HepG2 (cell line): ENCODE measurements at regions not wholly inside any gene's neighbourhood (a gene's known extent, or its start where the extent isn't known, plus 50 kb on each side); places are given as distances from the start of the nearest gene placed in this dataset.

Source experiments
- ATAC-seq: fragments of 200-7000 bp; cut with Tn5 transposase; 3 replicates; pipeline ENCODE4 v1.9.1; 2020; ENCODE audit warnings: mild to moderate bottlenecking, moderate library complexity
- BruUV-seq: library from RNA; stranded (reverse); fragments of 400-500 nt; replicated peaks from 2 replicates; lab custom pipeline; 2021; lab: Mats Ljungman, UMichigan
- CTCF ChIA-PET: fragments of 300-600 bp; formaldehyde crosslinking; extraction: SDS; loops from one replicate; lab custom pipeline; 2021; ENCODE audit warnings: low total read pairs, inconsistent platforms, low intra/inter-chr PET ratio; lab: Yijun Ruan, JAX
- POLR2A ChIA-PET: fragments of 350-600 bp; sonication (Branson Sonifier 250); formaldehyde crosslinking; loops from one replicate; lab custom pipeline; 2020; ENCODE audit warnings: antibody characterized with exemption, inconsistent platforms; lab: Yijun Ruan, JAX
- DNase-seq: peaks from one replicate; pipeline ENCODE4 v3.0.0-alpha.2; 2015; ENCODE audit warnings: low spot score
- FAIRE-seq: peaks from 3 replicates; lab custom pipeline; 2011; peaks lifted over from hg19 to GRCh38; lab: Jason Lieb, UNC
- H2AFZ ChIP-seq: one replicate; pipeline ENCODE4 v1.6.1; 2011; ENCODE audit warnings: low read length, inconsistent platforms
- H3K27ac ChIP-seq: fragments of 300-600 bp; 3 replicates; pipeline ENCODE4 v1.8.0; 2011; ENCODE audit warnings: mixed run types, mild to moderate bottlenecking, mixed read lengths, low read length, inconsistent platforms; ENCODE audit not compliant: insufficient read depth; ENCODE audit errors: extremely low read length
- H3K27me3 ChIP-seq, 2 experiments: fragments of 200-600 bp in 1 of 2; 2 replicates in 1 of 2; 3 replicates in 1 of 2; pipeline versions ENCODE4 v1.6.0 to v1.8.0; 2011; ENCODE audit warnings: low read length in 2 of 2, mild to moderate bottlenecking in 2 of 2, moderate library complexity in 2 of 2, inconsistent platforms in 1 of 2; ENCODE audit not compliant: insufficient read depth in 2 of 2, control insufficient read depth in 1 of 2
- H3K36me3 ChIP-seq, 2 experiments: fragments of 200-600 bp in 1 of 2; replicated peaks in 1 of 2; 2 replicates in 1 of 2; 3 replicates in 1 of 2; pipeline versions ENCODE4 v1.5.1 to v1.8.0; 2011; ENCODE audit warnings: low read length in 2 of 2, inconsistent platforms in 1 of 2; ENCODE audit not compliant: insufficient read depth in 2 of 2, control insufficient read depth in 1 of 2
- H3K4me1 ChIP-seq: 2 replicates; pipeline ENCODE4 v1.5.1; 2012; ENCODE audit warnings: low read length, inconsistent platforms; ENCODE audit not compliant: insufficient read depth
- H3K4me2 ChIP-seq: 2 replicates; pipeline ENCODE4 v1.6.0; 2011; ENCODE audit warnings: low read depth, low read length, inconsistent platforms
- H3K4me3 ChIP-seq, 3 experiments: fragments of 200-600 bp in 1 of 3; sonication (generic), shearing (Covaris generic) in 1 of 3; replicated peaks in 1 of 3; 2 replicates each; pipeline ENCODE4 v1.5.1; 2011 to 2016; ENCODE audit warnings: low read length in 3 of 3, inconsistent platforms in 2 of 3, low read depth in 2 of 3, mild to moderate bottlenecking in 2 of 3, control low read depth in 1 of 3, mixed read lengths in 1 of 3; ENCODE audit not compliant: insufficient read depth in 1 of 3
- H3K79me2 ChIP-seq: one replicate; pipeline ENCODE4 v1.6.1; 2011; ENCODE audit warnings: low read length, inconsistent platforms; ENCODE audit not compliant: insufficient read depth
- H3K9ac ChIP-seq: 2 replicates; pipeline ENCODE4 v1.6.0; 2011; ENCODE audit warnings: mild to moderate bottlenecking, low read depth, low read length, inconsistent platforms; ENCODE audit not compliant: insufficient read depth
- H3K9me3 ChIP-seq: 2 replicates; pipeline ENCODE4 v1.5.1; 2012; ENCODE audit warnings: mild to moderate bottlenecking, low read length
- H4K20me1 ChIP-seq: 2 replicates; pipeline ENCODE4 v1.6.0; 2011; ENCODE audit warnings: inconsistent platforms, mild to moderate bottlenecking, low read length, moderate library complexity; ENCODE audit not compliant: insufficient read depth
- CHD4 ChIP-seq: fragments of 200-600 bp; sonication (generic); IDR thresholded peaks from 2 replicates; pipeline ENCODE4 v1.7.0; 2017; ENCODE audit warnings: mild to moderate bottlenecking, low read length, borderline replicate concordance
- MAFK ChIP-seq, 2 experiments: IDR thresholded peaks in 1 of 2; conservative IDR thresholded peaks in 1 of 2; 2 replicates each; pipeline ENCODE4 v1.6.1; 2011; ENCODE audit warnings: improper control_type of control experiment in 2 of 2, low read length in 2 of 2
- PCBP2 ChIP-seq: fragments of 200-400 bp; formaldehyde crosslinking; optimal IDR thresholded peaks from 2 replicates; pipeline ENCODE3; 2018; ENCODE audit warnings: low read length, low read depth; ENCODE audit not compliant: poor library complexity, severe bottlenecking
- RFXAP ChIP-seq: sonication (generic); formaldehyde crosslinking; IDR thresholded peaks from 2 replicates; pipeline ENCODE4 v1.4.0; 2020; ENCODE audit warnings: missing genetic modification reagents, borderline replicate concordance
- SIX4 ChIP-seq: sonication (generic); formaldehyde crosslinking; IDR thresholded peaks from 2 replicates; pipeline ENCODE4 v1.4.0; 2020; ENCODE audit warnings: missing genetic modification reagents
- SRSF1 ChIP-seq: fragments of 200-400 bp; formaldehyde crosslinking; optimal IDR thresholded peaks from 2 replicates; pipeline ENCODE3; 2017; ENCODE audit warnings: mild to moderate bottlenecking, low read depth, low read length, moderate library complexity
- SUZ12 ChIP-seq: fragments of 150-350 bp; IDR thresholded peaks from 2 replicates; pipeline ENCODE4 v1.6.1; 2014; ENCODE audit warnings: low read depth, low read length
- TEAD2 ChIP-seq: sonication (generic); formaldehyde crosslinking; IDR thresholded peaks from 2 replicates; pipeline ENCODE4 v1.9.0; 2021; ENCODE audit warnings: missing genetic modification reagents
- ZMYM3 ChIP-seq: sonication (generic); formaldehyde crosslinking; IDR thresholded peaks from 2 replicates; pipeline ENCODE4 v1.5.1; 2020; ENCODE audit warnings: mild to moderate bottlenecking, missing genetic modification reagents
- ZMYM4 ChIP-seq: sonication (generic); formaldehyde crosslinking; IDR thresholded peaks from 2 replicates; pipeline ENCODE4 v1.8.1; 2023; ENCODE audit warnings: mild to moderate bottlenecking, missing genetic modification reagents
- ZNF256 ChIP-seq: sonication (generic); formaldehyde crosslinking; conservative IDR thresholded peaks from 2 replicates; pipeline ENCODE4 v1.4.0; 2020; ENCODE audit warnings: missing genetic modification reagents
- ZNF260 ChIP-seq: sonication (generic); formaldehyde crosslinking; IDR thresholded peaks from 2 replicates; pipeline ENCODE4 v1.4.0; 2020; ENCODE audit warnings: missing genetic modification reagents, low read depth, mild to moderate bottlenecking, borderline replicate concordance
- ZNF34 ChIP-seq: sonication (generic); formaldehyde crosslinking; IDR thresholded peaks from 2 replicates; pipeline ENCODE4 v1.4.0; 2020; ENCODE audit warnings: mild to moderate bottlenecking, missing genetic modification reagents, borderline replicate concordance
- ZNF44 ChIP-seq: sonication (generic); formaldehyde crosslinking; IDR thresholded peaks from 2 replicates; pipeline ENCODE4 v1.5.1; 2020; ENCODE audit warnings: mild to moderate bottlenecking, missing genetic modification reagents
- ZNF569 ChIP-seq: sonication (generic); formaldehyde crosslinking; IDR thresholded peaks from 2 replicates; pipeline ENCODE4 v1.5.0; 2020; ENCODE audit warnings: mild to moderate bottlenecking, missing genetic modification reagents, moderate library complexity, borderline replicate concordance
- ZNF672 ChIP-seq: sonication (generic); formaldehyde crosslinking; IDR thresholded peaks from 2 replicates; pipeline ENCODE4 v1.8.1; 2022; ENCODE audit warnings: missing genetic modification reagents
- ZNF780A ChIP-seq: sonication (generic); formaldehyde crosslinking; IDR thresholded peaks from 2 replicates; pipeline ENCODE4 v1.8.0; 2022; ENCODE audit warnings: mild to moderate bottlenecking, missing genetic modification reagents, moderate library complexity
- WGBS: methylation state at CpG from one replicate; pipeline ENCODE4 v1.1.6; 2017; ENCODE audit warnings: low lambda C conversion rate; 5-methylcytosine and 5-hydroxymethylcytosine counted together
- in situ Hi-C: cut with HindIII; loops from 2 replicates; pipeline ENCODE4 v1.10.0; 2017; ENCODE audit warnings: low pct_unique_long_range_greater_than_20kb; ENCODE audit not compliant: extremely low pct_ligation_motif_present
- intact Hi-C: fragments of 100-400 bp; cut with micrococcal nuclease; formaldehyde crosslinking; loops from one replicate; pipeline ENCODE4 v1.10.0; 2022; ENCODE audit not compliant: unreplicated experiment
- TF ChIP-seq, protein P1 (sequence below): sonication (generic); formaldehyde crosslinking; IDR thresholded peaks from 2 replicates; pipeline ENCODE4 v1.5.1; 2020; ENCODE audit warnings: mild to moderate bottlenecking, moderate library complexity, missing genetic modification reagents
- TF ChIP-seq, protein P2 (sequence below): IDR thresholded peaks from 2 replicates; pipeline ENCODE4 v1.6.1; 2016; ENCODE audit warnings: mild to moderate bottlenecking

DNA sequence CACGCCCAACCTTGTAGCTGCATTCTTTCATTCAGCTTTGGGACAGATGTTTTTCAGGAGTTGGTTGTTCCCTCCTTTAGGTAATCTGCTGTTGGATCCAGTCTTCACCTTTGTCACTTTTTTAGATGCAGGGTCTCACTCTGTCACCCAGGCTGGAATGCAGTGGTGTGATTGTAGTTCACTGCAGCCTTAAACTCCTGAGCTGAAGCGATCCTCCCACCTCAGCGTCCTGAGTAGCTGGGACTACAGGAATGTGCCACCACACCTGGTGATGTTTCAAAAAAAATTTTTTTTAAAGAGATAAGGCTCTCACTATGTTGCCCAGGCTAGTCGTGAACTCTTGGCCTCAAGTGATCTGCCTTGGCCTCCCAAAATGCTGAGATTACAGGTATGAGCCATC lies 164.3 kb downstream of the KTN1 start:
- H3K4me1 ChIP-seq, result peaks cover 18% of the 10 kb centered on the region
- in situ Hi-C loops, result no loop called here
- TF ChIP-seq ZNF672 (CRISPR knock-in tag) (no peak), PCBP2 (no peak), ZNF780A (CRISPR knock-in tag) (no peak), CHD4 (no peak), ZNF256 (no peak), SIX4 (CRISPR knock-in tag) (no peak), ZNF569 (CRISPR knock-in tag) (no peak), TEAD2 (no peak), ZNF34 (CRISPR knock-in tag) (no peak), MAFK (conservative IDR thresholded peaks at IDR 0.05 in 1 of 2, IDR thresholded peaks at IDR 0.05 in 1 of 2; ENCODE audit: low read length in 2 of 2) (no peak), SUZ12 (no peak), ZNF260 (CRISPR knock-in tag) (no peak), ZNF44 (no peak), RFXAP (no peak), ZMYM4 (CRISPR knock-in tag) (no peak), ZMYM3 (CRISPR knock-in tag) (no peak), SRSF1 (no peak)
- TF ChIP-seq, protein P1, sequence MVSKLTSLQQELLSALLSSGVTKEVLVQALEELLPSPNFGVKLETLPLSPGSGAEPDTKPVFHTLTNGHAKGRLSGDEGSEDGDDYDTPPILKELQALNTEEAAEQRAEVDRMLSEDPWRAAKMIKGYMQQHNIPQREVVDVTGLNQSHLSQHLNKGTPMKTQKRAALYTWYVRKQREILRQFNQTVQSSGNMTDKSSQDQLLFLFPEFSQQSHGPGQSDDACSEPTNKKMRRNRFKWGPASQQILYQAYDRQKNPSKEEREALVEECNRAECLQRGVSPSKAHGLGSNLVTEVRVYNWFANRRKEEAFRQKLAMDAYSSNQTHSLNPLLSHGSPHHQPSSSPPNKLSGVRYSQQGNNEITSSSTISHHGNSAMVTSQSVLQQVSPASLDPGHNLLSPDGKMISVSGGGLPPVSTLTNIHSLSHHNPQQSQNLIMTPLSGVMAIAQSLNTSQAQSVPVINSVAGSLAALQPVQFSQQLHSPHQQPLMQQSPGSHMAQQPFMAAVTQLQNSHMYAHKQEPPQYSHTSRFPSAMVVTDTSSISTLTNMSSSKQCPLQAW (CRISPR knock-in tag), result no peak
- TF ChIP-seq, protein P2, sequence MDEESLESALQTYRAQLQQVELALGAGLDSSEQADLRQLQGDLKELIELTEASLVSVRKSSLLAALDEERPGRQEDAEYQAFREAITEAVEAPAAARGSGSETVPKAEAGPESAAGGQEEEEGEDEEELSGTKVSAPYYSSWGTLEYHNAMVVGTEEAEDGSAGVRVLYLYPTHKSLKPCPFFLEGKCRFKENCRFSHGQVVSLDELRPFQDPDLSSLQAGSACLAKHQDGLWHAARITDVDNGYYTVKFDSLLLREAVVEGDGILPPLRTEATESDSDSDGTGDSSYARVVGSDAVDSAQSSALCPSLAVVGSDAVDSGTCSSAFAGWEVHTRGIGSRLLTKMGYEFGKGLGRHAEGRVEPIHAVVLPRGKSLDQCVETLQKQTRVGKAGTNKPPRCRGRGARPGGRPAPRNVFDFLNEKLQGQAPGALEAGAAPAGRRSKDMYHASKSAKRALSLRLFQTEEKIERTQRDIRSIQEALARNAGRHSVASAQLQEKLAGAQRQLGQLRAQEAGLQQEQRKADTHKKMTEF (CRISPR knock-in tag), result no peak
- TF ChIP-seq, all 625 proteins: peak for 0
- H3K9me3 ChIP-seq, result no peaks in the 10 kb centered on the region
- intact Hi-C loops, result no loop called here
- no TSS peak for BruUV-seq
- H3K27ac ChIP-seq, result no peak overlapping the region
- no peaks in the 10 kb centered on the region for H3K36me3 ChIP-seq
- DNase-seq (no peak), ATAC-seq (no peak), FAIRE-seq (no peak)
- no peaks in the 10 kb centered on the region for H4K20me1 ChIP-seq
- H3K4me2 ChIP-seq, result no peak overlapping the region
- H2AFZ ChIP-seq, result no peak overlapping the region
- 68% methylated on average over 4 of the region's 4 CpGs for WGBS
- H3K27me3 ChIP-seq, result 0 out of 5 replicates have a peak, but pooled peaks cover 0 to 3% of the 10 kb centered on the region in 2 experiments
- H3K79me2 ChIP-seq, result no peaks in the 10 kb centered on the region
- H3K4me3 ChIP-seq, result no peak overlapping the region
- ChIA-PET CTCF (no interaction called here), POLR2A (no interaction called here)
- H3K9ac ChIP-seq, result no peak overlapping the region
